T47D (cell line): ENCODE measurements at regions not wholly inside any gene's neighbourhood (a gene's known extent, or its start where the extent isn't known, plus 50 kb on each side); places are given as distances from the start of the nearest gene placed in this dataset.
"Not testable (repeated sequence)": the region's sequence is repeated elsewhere in the genome, so short reads cannot be mapped to it uniquely, and the experiment has no call there.

Experiments
- DNase-seq, 2 experiments: peaks; one replicate each; pipeline versions ENCODE4 v3.0.0 to v3.0.0-alpha.2; 2011 to 2012; ENCODE audit warnings: low read depth in 1 of 2, low spot score in 1 of 2
- JUND ChIP-seq: IDR thresholded peaks from 2 replicates; pipeline ENCODE4 v1.6.1; 2012; ENCODE audit warnings: low read depth
- in situ Hi-C: cut with HindIII; loops from 2 replicates; pipeline ENCODE4 v1.10.0; 2016; ENCODE audit warnings: low sequenced_read_pairs, low pct_unique_long_range_greater_than_20kb

DNA sequence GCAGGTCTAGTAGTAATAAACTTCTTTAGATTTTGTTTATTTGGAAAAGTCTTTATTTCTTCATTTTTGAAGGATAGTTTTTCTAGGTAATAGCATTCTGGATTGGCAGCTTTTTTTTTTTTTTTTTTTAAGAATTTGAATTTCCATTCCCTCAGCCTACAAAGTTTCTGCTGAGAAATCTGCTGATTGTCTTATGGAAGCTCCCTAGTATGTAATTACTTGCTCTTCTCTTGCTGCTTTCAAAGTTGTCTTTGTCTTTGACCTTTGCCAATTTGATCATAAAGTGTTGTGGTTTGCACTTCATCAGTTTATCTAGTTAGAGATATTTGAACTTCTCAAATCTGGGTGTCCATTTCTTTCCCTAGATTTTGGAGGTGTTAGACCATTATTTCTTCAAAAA lies 82.2 kb upstream of the GMDS start:
- in situ Hi-C loops = no loop called here
- no peak for TF ChIP-seq JUND

DNA sequence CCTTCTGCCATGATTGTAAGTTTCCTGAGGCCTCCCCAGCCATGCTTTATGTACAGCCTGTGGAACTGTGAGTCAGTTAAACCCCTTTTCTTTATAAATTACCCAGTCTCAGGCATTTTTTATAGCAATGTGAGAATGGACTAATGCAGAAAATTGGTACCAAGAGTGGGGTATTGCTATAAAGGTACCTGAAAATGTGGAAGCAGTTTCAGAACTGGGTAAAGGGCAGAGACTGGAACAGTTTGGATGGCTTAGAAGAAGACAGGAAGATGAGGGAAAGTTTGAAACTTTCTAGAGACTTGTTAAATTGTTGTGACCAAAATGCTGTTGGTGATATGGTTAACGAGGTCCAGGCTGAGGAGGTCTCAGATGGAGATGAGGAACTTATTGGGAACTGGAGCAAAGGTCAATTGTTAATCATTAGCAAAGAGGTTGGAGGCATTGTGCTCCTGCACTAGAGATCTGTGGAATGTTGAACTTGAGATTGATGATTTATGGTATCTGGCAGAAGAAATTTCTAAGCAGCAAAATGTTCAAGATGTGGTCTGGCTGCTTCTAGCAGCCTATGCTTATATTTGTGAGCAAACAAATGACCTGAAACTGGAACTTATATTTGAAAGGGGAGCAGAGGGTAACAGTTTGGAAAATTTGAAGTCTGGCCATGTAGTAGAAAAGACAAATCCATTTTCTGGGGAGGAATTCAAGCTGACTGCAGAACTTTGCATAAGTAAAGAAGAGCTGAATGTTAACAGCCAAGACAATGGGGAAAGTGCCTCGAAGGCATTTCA lies 79.0 kb upstream of the GMDS start:
- no peak for DNase-seq
- in situ Hi-C loops = no loop called here
- no peak for TF ChIP-seq JUND

More for the DNA sequence above, 82.2 kb upstream of the GMDS start:
- no peak for DNase-seq

DNA sequence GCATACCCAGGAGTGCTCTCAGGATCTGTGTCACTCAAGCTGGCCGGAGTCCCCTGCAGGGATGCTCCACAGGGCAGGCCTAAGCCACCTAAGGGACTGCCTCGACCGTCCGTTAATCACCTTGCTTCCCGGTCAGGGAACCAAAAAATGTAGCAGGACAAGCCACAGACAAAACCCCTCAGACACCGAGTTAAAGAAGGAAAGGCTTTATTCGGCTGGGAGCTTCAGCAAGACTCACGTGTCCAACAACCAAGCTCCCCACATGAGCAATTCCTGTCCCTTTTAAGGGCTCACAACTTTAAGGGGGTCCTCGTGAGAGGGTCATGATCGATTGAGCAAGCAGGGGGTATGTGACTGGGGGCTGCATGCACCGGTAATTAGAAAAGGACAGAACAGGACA lies 72.1 kb upstream of the GMDS start:
- in situ Hi-C loops, DNase-seq: not testable (repeated sequence)

DNA sequence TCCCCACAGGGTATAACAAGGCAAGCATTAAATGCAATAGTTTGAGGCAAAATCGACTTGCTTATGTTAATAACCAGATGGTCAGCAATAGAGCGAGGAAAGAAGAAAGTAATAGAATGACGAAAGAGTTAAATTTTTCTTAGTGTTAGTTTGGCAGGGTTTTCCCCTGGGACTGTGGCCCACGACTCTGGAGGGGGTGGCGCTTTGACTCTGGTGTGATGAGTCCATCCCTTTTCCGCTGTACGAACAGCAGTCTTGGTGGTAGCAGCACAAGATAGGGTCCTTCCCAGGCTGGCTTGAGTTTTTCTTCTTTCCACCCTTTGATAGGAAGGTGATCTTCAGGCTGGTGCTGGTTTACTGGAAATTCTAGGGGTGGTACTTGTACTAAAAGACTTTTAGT lies 69.2 kb upstream of the GMDS start:
- DNase-seq = no peak
- in situ Hi-C loops = no loop called here
- no peak for TF ChIP-seq JUND

DNA sequence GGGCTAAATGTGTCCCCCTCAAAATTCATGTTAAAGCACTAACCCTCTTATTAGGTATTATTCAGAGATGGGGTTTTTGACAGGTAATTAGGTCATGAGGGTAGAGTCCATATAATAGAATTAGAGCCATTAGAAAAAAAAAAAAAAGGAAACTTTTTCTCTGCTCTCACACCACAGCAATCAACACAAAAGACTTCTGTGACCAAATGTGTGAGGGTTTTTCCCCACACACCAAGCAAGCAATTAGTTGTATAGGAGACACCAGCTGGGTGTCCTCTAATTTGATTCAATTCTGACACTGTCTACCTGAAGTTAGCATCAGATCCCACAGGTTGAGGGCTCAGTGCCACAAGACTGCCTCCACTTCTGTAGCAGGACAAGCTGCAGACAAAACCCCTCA lies 64.6 kb upstream of the GMDS start:
- in situ Hi-C loops = no loop called here
- no peak for TF ChIP-seq JUND
- no peak for DNase-seq

DNA sequence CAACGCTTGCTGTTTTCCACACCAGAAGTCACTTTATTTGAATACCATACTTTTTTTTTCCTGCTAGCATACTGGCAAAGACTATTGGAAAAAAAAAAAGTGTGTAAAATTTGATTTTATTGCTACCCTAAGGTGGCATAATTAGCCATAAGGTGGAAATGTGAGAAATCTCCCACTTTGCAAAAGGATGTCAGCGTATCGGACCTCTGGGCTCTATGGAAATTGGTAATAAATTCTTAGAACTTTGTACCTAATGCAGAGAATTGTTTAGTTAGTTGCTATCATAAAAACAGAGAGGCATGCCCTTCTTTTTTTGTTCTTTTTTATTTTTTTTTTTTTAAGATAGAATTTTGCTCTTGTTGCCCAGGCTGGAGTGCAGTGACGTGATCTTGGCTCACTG lies 63.7 kb upstream of the GMDS start:
- TF ChIP-seq JUND = no peak
- in situ Hi-C loops = no loop called here
- no peak for DNase-seq

DNA sequence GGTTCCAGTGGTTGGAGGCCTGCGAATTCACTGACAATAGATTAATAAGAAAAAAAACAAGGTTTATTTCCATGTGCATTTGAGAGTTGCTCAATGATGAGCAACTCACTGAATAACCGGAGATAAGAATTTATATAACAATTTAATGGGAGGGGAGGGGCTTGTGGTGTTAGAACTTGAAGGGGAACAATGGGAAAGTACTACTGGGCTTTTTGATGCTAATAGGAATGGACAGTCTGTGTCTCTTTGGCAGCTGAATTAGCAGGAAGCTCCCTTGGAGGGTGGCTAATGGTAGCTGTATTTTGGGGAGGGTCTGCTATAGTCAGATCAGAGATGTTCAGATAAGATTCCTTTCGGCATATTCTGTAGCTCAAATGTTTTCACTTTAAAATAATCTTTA lies 62.4 kb upstream of the GMDS start:
- TF ChIP-seq JUND = no peak
- no peak for DNase-seq
- in situ Hi-C loops = no loop called here

DNA sequence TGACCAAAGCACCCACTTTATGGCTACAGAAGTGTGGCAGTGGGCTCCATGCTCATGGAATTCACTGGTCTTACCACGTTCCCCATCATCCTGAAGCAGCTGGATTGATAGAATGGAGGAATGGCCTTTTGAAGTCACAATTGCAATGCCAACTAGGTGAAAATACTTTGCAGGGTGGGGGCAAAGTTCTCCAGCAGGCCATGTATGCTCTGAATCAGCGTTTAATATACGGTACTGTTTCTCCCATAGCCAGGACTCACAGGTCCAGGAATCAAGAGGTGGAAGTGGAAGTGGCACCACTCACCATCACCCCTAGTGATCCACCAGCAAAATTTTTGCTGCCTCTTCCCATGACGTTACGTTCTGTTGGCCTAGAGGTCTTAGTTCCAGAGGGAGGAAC lies 60.5 kb upstream of the GMDS start:
- in situ Hi-C loops = no loop called here
- no peak for TF ChIP-seq JUND
- no peak for DNase-seq

DNA sequence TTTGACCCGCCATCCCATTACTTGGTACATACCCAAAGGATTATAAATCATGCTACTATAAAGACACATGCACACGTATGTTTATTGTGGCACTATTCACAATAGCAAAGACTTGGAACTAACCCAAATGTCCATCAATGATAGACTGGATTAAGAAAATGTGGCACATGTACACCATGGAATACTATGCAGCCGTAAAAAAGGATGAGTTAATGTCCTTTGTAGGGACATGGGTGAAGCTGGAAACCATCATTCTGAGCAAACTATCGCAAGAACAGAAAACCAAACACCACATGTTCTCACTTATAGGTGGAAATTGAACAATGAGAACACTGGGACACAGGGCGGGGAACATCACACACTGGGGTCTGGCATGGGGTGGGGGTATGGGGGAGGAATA lies 57.1 kb upstream of the GMDS start:
- DNase-seq, in situ Hi-C loops: not testable (repeated sequence)

DNA sequence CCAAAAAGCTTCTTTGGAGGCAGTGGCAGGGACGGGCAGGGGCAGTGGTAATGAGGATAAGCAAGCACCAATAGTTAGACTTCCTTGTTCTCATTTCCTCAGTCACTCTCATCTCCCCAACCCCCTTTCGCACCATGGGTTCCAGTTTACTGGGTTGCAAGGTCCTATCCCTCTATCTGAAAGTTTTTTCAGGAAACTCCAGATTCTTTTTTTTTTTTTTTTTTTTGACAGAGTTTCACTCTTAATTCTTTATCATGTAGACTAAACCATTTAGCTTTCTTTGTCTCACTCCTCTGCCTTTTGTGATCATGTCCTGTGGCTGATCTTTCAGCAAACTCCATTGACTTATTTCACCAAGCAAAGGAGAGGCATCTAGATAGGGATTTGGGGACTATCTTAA lies 51.4 kb upstream of the GMDS start:
- no peak for TF ChIP-seq JUND
- in situ Hi-C loops = no loop called here
- no peak for DNase-seq
